PC-3 (cell line): ENCODE measurements at regions not wholly inside any gene's neighbourhood (a gene's known extent, or its start where the extent isn't known, plus 50 kb on each side); places are given as distances from the start of the nearest gene placed in this dataset.

Experiments
- ATAC-seq: fragments of 200-7000 bp; cut with Tn5 transposase; 2 replicates; pipeline ENCODE4 v1.9.1; 2020; ENCODE audit warnings: mild to moderate bottlenecking, moderate library complexity
- BruUV-seq: library from RNA; stranded (reverse); fragments of 400-500 nt; replicated peaks from 2 replicates; lab custom pipeline; 2021; lab: Mats Ljungman, UMichigan
- CTCF ChIA-PET: fragments of 300-600 bp; sonication (Branson Sonifier 250); formaldehyde crosslinking; loops from one replicate; lab custom pipeline; 2022; ENCODE audit warnings: antibody characterized with exemption; lab: Charles Lee
- POLR2A ChIA-PET: fragments of 300-600 bp; sonication (Branson Sonifier 250); formaldehyde crosslinking; loops from one replicate; lab custom pipeline; 2022; ENCODE audit warnings: antibody characterized with exemption; ENCODE audit not compliant: unreplicated experiment; lab: Charles Lee
- DNase-seq: peaks from one replicate; pipeline ENCODE4 v3.0.0-alpha.2; 2015
- H2AFZ ChIP-seq: fragments of 300-600 bp; sonication (generic); 2 replicates; pipeline ENCODE4 v1.6.0; 2016; ENCODE audit warnings: antibody characterized with exemption, low read length
- H3F3A ChIP-seq: fragments of 300-600 bp; sonication (generic); one replicate; pipeline ENCODE4 v1.6.0; 2017; ENCODE audit warnings: antibody characterized with exemption, low read length, control low read depth, mild to moderate bottlenecking; ENCODE audit not compliant: unreplicated experiment
- H3K27ac ChIP-seq: fragments of 300-600 bp; sonication (generic); 2 replicates; pipeline ENCODE4 v1.5.1; 2016; ENCODE audit warnings: mild to moderate bottlenecking, low read length
- H3K27me3 ChIP-seq: fragments of 300-600 bp; sonication (generic); 2 replicates; pipeline ENCODE4 v1.6.1; 2016; ENCODE audit warnings: low read length, mixed read lengths
- H3K36me3 ChIP-seq: fragments of 300-600 bp; sonication (generic); 2 replicates; pipeline ENCODE4 v1.6.1; 2016; ENCODE audit warnings: low read depth, mixed run types, low read length, mixed read lengths
- H3K4me1 ChIP-seq: fragments of 300-600 bp; sonication (generic); 2 replicates; pipeline ENCODE4 v1.5.1; 2016; ENCODE audit warnings: low read length; ENCODE audit not compliant: insufficient read depth
- H3K4me2 ChIP-seq: fragments of 300-600 bp; sonication (generic); 2 replicates; pipeline ENCODE4 v1.6.0; 2016; ENCODE audit warnings: low read length
- H3K4me3 ChIP-seq: fragments of 300-600 bp; sonication (generic); 2 replicates; pipeline ENCODE4 v1.5.1; 2016; ENCODE audit warnings: mild to moderate bottlenecking, low read length, mixed read lengths
- H3K79me2 ChIP-seq: fragments of 300-600 bp; sonication (generic); 2 replicates; pipeline ENCODE4 v1.6.1; 2017; ENCODE audit warnings: low read length, mixed read lengths
- H3K9ac ChIP-seq: fragments of 300-600 bp; sonication (generic); 2 replicates; pipeline ENCODE4 v1.6.0; 2016; ENCODE audit warnings: mild to moderate bottlenecking, low read length
- H3K9me2 ChIP-seq: fragments of 300-600 bp; sonication (generic); replicated peaks from 2 replicates; pipeline ENCODE4 v1.6.1; 2016; ENCODE audit warnings: mixed run types, low read length, mixed read lengths
- H3K9me3 ChIP-seq: fragments of 300-600 bp; sonication (generic); 2 replicates; pipeline ENCODE4 v1.6.1; 2016; ENCODE audit warnings: low read length, mixed read lengths
- H4K20me1 ChIP-seq: fragments of 300-600 bp; sonication (generic); 2 replicates; pipeline ENCODE4 v1.6.1; 2016; ENCODE audit warnings: low read length, mixed read lengths
- CTCF ChIP-seq: fragments of 300-600 bp; sonication (generic); conservative IDR thresholded peaks from 2 replicates; pipeline ENCODE4 v1.5.1; 2017; ENCODE audit warnings: antibody characterized with exemption, low read depth, mild to moderate bottlenecking, low read length
- EZH2 ChIP-seq: fragments of 300-600 bp; sonication (generic); IDR thresholded peaks from one replicate; pipeline ENCODE4 v1.6.1; 2017; ENCODE audit warnings: antibody characterized with exemption, mild to moderate bottlenecking, low read length; ENCODE audit not compliant: unreplicated experiment
- EZH2phosphoT487 ChIP-seq: fragments of 300-600 bp; sonication (generic); IDR thresholded peaks from 2 replicates; pipeline ENCODE4 v1.6.1; 2018; ENCODE audit warnings: mild to moderate bottlenecking, antibody characterized with exemption, low read length, borderline replicate concordance
- intact Hi-C: fragments of 100-400 bp; cut with micrococcal nuclease; formaldehyde crosslinking; loops from 2 replicates; pipeline ENCODE4 v1.9.0; 2023

GRCh38 chr20:23148731-23149570, 62.8 kb upstream of the CD93 start:
- Histone ChIP-seq H3K9me2 (no peaks in the 10 kb centered on the region), H3K4me3 (no peak overlapping the region; the same call in 1 of the 2 replicates), H3K4me2 (peak overlapping the region; percentile 81), H3K9me3 (no peaks in the 10 kb centered on the region), H3K9ac (peak overlapping the region; percentile 92), H3F3A (peaks cover 6% of the 10 kb centered on the region), H4K20me1 (no peaks in the 10 kb centered on the region), H3K4me1 (peaks cover 64% of the 10 kb centered on the region), H3K79me2 (no peaks in the 10 kb centered on the region), H3K27me3 (no peaks in the 10 kb centered on the region), H3K36me3 (no peaks in the 10 kb centered on the region), H3K27ac (peak overlapping the region; percentile 99), H2AFZ (no peak overlapping the region)
- intact Hi-C loops: no loop called here
- POLR2A ChIA-PET: no interaction called here
- TF ChIP-seq EZH2phosphoT487: no peak
- no peak for TF ChIP-seq CTCF
- TF ChIP-seq EZH2: no peak
- DNase-seq (no peak), ATAC-seq (no peak)
- CTCF ChIA-PET: no interaction called here
- no TSS peak for BruUV-seq

GRCh38 chr20:23147964-23148730, 62.0 kb upstream of the CD93 start:
- Histone ChIP-seq H3K9me2 (no peaks in the 10 kb centered on the region), H4K20me1 (no peaks in the 10 kb centered on the region), H3K4me3 (peak overlapping the region; percentile 51), H3K27ac (peak overlapping the region; percentile 99), H3K9ac (peak overlapping the region; percentile 92), H3F3A (peaks cover 6% of the 10 kb centered on the region), H3K4me1 (peaks cover 73% of the 10 kb centered on the region), H3K79me2 (no peaks in the 10 kb centered on the region), H3K27me3 (no peaks in the 10 kb centered on the region), H3K4me2 (peak overlapping the region; percentile 81), H2AFZ (0 out of 2 replicates have a peak overlapping the region, but pooled peaks have one; percentile 20), H3K36me3 (no peaks in the 10 kb centered on the region), H3K9me3 (no peaks in the 10 kb centered on the region)
- DNase-seq (peak; percentile 94), ATAC-seq (peak; percentile 78)
- BruUV-seq: TSS peak; percentile 93
- no peak for TF ChIP-seq EZH2phosphoT487
- TF ChIP-seq EZH2: no peak
- POLR2A ChIA-PET: no interaction called here
- intact Hi-C loops: no loop called here
- CTCF ChIA-PET: no interaction called here

- Histone ChIP-seq H3F3A (peaks cover 9% of the 10 kb centered on the region), H3K9me3 (no peaks in the 10 kb centered on the region), H3K4me2 (peak overlapping the region; percentile 81), H2AFZ (no peak overlapping the region), H3K9me2 (no peaks in the 10 kb centered on the region), H3K36me3 (no peaks in the 10 kb centered on the region), H3K4me3 (peak overlapping the region; percentile 51; the same call in 1 of the 2 replicates), H3K27ac (peak overlapping the region; percentile 99), H3K79me2 (no peaks in the 10 kb centered on the region), H3K9ac (peak overlapping the region; percentile 92), H4K20me1 (no peaks in the 10 kb centered on the region), H3K27me3 (no peaks in the 10 kb centered on the region), H3K4me1 (peaks cover 77% of the 10 kb centered on the region)
- DNase-seq (no peak), ATAC-seq (no peak)
- ChIA-PET POLR2A (no interaction called here), CTCF (no interaction called here)
- intact Hi-C loops: no loop called here
- no TSS peak for BruUV-seq
- no peak for TF ChIP-seq CTCF
- TF ChIP-seq EZH2: no peak
- TF ChIP-seq EZH2phosphoT487: no peak
Observed at GRCh38 chr20:23147647-23147963, 61.5 kb upstream of the CD93 start.
